Endothelial cell of umbilical vein (primary cell): ENCODE measurements at regions not wholly inside any gene's neighbourhood (a gene's known extent, or its start where the extent isn't known, plus 50 kb on each side); places are given as distances from the start of the nearest gene placed in this dataset.

Experiments
- CTCF ChIP-seq, 2 donors: IDR thresholded peaks; 1 replicate in 1 of 2; 2 replicates in 1 of 2; pipeline ENCODE4 v1.5.1; 2011; ENCODE audit warnings: low read length in 2 of 2, mild to moderate bottlenecking in 2 of 2, moderate library complexity in 2 of 2, control low read depth in 1 of 2, inconsistent platforms in 1 of 2, low read depth in 1 of 2; ENCODE audit not compliant: insufficient read depth in 1 of 2; ENCODE audit errors: extremely low read depth in 1 of 2
- MAX ChIP-seq: IDR thresholded peaks from 2 replicates; pipeline ENCODE4 v1.6.1; 2011; ENCODE audit not compliant: insufficient read depth, insufficient read length
- POLR2A ChIP-seq: IDR thresholded peaks from 2 replicates; pipeline ENCODE4 v1.6.1; 2012; ENCODE audit warnings: low read depth, mild to moderate bottlenecking, control low read depth, low read length

GRCh38 chr4:55014876-55015275 lies 110.5 kb downstream of the KDR start:
- no peak for TF ChIP-seq POLR2A
- no peak for TF ChIP-seq MAX
- no peak for TF ChIP-seq CTCF (IDR thresholded peaks at IDR 0.05; ENCODE audit: extremely low read depth in 1 of 2, insufficient read depth in 1 of 2, low read depth in 1 of 2, low read length in 2 of 2)
